Lower leg skin (tissue), 4 donors: ENCODE measurements at regions not wholly inside any gene's neighbourhood (a gene's known extent, or its start where the extent isn't known, plus 50 kb on each side); places are given as distances from the start of the nearest gene placed in this dataset.

Experiments
- DNase-seq, 2 donors: peaks; one replicate each; pipeline ENCODE4 v3.0.0-alpha.2; 2019; ENCODE audit warnings: low spot score in 2 of 2
- H3K4me3 ChIP-seq: fragments of 200-600 bp; sonication (generic); 2 replicates; pipeline ENCODE4 v1.5.1; 2017; ENCODE audit warnings: mild to moderate bottlenecking, low read depth; ENCODE audit not compliant: poor library complexity, severe bottlenecking
- CTCF ChIP-seq, 3 donors: fragments of 450-650 bp; IDR thresholded peaks; one replicate each; pipeline ENCODE4 v1.5.1; 2016; ENCODE audit warnings: antibody characterized with exemption in 3 of 3, mild to moderate bottlenecking in 3 of 3, moderate library complexity in 2 of 3
- POLR2A ChIP-seq, 2 donors: fragments of 450-650 bp; IDR thresholded peaks; one replicate each; pipeline ENCODE4 v1.6.1; 2016 to 2017; ENCODE audit warnings: antibody characterized with exemption in 2 of 2, mild to moderate bottlenecking in 1 of 2, moderate library complexity in 1 of 2
- WGBS, 2 donors: methylation state at CpG; one replicate each; pipeline ENCODE4 v1.1.5; 2018; 5-methylcytosine and 5-hydroxymethylcytosine counted together
- intact Hi-C: fragments of 100-400 bp; cut with DNase I; formaldehyde crosslinking; loops from one replicate; pipeline ENCODE4 v1.15.0; 2023; ENCODE audit warnings: low total_unique reads

- no peak for DNase-seq
- no peak overlapping the region for H3K4me3 ChIP-seq
- TF ChIP-seq CTCF (IDR thresholded peaks at IDR 0.05) (no peak), POLR2A (IDR thresholded peaks at IDR 0.05) (no peak)
- 64 to 67% methylated on average over 2 of the region's 2 CpGs for WGBS, 2 donors
- intact Hi-C loops: no loop called here
Observed at GRCh38 chr7:91330191-91330808, 66.1 kb downstream of the FZD1 start.

GRCh38 chr7:91330866-91331265, 66.6 kb downstream of the FZD1 start:
- H3K4me3 ChIP-seq: no peak overlapping the region
- intact Hi-C loops: no loop called here
- DNase-seq: peak in 1 of 2 donors; percentile 30
- 68 to 71% methylated on average over 3 of the region's 3 CpGs for WGBS, 2 donors
- TF ChIP-seq POLR2A (IDR thresholded peaks at IDR 0.05): no peak
- no peak for TF ChIP-seq CTCF (IDR thresholded peaks at IDR 0.05)

- 90 to 98% methylated on average over 2 of the region's 2 CpGs for WGBS, 2 donors
- no peak overlapping the region for H3K4me3 ChIP-seq
- intact Hi-C loops: no loop called here
- TF ChIP-seq CTCF (IDR thresholded peaks at IDR 0.05) (no peak), POLR2A (IDR thresholded peaks at IDR 0.05) (no peak)
- DNase-seq: no peak
Observed at GRCh38 chr7:91336106-91336505, 71.9 kb downstream of the FZD1 start.

- no peak for DNase-seq
- 89 to 93% methylated on average over 3 of the region's 3 CpGs for WGBS, 2 donors
- TF ChIP-seq POLR2A (IDR thresholded peaks at IDR 0.05) (no peak), CTCF (IDR thresholded peaks at IDR 0.05) (no peak)
- no peak overlapping the region for H3K4me3 ChIP-seq
- intact Hi-C loops: no loop called here
Observed at GRCh38 chr7:91338226-91339020, 74.2 kb downstream of the FZD1 start.

- DNase-seq: no peak
- WGBS, 2 donors: 84 to 89% methylated on average over 9 of the region's 9 CpGs
- no peak overlapping the region for H3K4me3 ChIP-seq
- TF ChIP-seq POLR2A (IDR thresholded peaks at IDR 0.05): no peak
- no peak for TF ChIP-seq CTCF (IDR thresholded peaks at IDR 0.05)
- intact Hi-C loops: no loop called here
Observed at GRCh38 chr7:91342346-91342745, 78.1 kb downstream of the FZD1 start.
